Aorta (tissue), 5 donors: ENCODE measurements at regions not wholly inside any gene's neighbourhood (a gene's known extent, or its start where the extent isn't known, plus 50 kb on each side); places are given as distances from the start of the nearest gene placed in this dataset.

Experiments
- ATAC-seq: fragments of 200-7000 bp; cut with Tn5 transposase; one replicate; pipeline ENCODE4 v1.9.1; 2022; ENCODE audit warnings: moderate library complexity; ENCODE audit not compliant: low FRiP score
- DNase-seq, 2 donors: peaks; one replicate each; pipeline ENCODE4 v3.0.0-alpha.2; 2020
- H3K27ac ChIP-seq, 2 donors: one replicate each; pipeline ENCODE4 v1.5.1; 2013; ENCODE audit warnings: low read length in 2 of 2, mild to moderate bottlenecking in 2 of 2, moderate library complexity in 2 of 2, control low read depth in 1 of 2, inconsistent platforms in 1 of 2, low read depth in 1 of 2
- H3K27me3 ChIP-seq, 2 donors: one replicate each; pipeline ENCODE4 v1.6.1; 2013; ENCODE audit warnings: control low read depth in 1 of 2, low read length in 1 of 2, mild to moderate bottlenecking in 1 of 2, moderate library complexity in 1 of 2; ENCODE audit not compliant: insufficient read depth in 2 of 2, control insufficient read depth in 1 of 2
- H3K36me3 ChIP-seq, 2 donors: one replicate each; pipeline ENCODE4 v1.6.1; 2013; ENCODE audit warnings: control low read depth in 1 of 2, low read length in 1 of 2, mild to moderate bottlenecking in 1 of 2; ENCODE audit not compliant: insufficient read depth in 2 of 2, control insufficient read depth in 1 of 2
- H3K4me1 ChIP-seq, 2 donors: one replicate each; pipeline ENCODE4 v1.6.1; 2013; ENCODE audit warnings: low read length in 2 of 2, control low read depth in 1 of 2, mild to moderate bottlenecking in 1 of 2, moderate library complexity in 1 of 2; ENCODE audit not compliant: insufficient read depth in 2 of 2, control insufficient read depth in 1 of 2
- H3K4me3 ChIP-seq, 2 donors: one replicate each; pipeline ENCODE4 v1.5.1; 2013; ENCODE audit warnings: low read length in 2 of 2, control low read depth in 1 of 2, mild to moderate bottlenecking in 1 of 2
- H3K9me3 ChIP-seq: one replicate; pipeline ENCODE4 v1.6.1; 2013; ENCODE audit warnings: mild to moderate bottlenecking, low read length; ENCODE audit not compliant: control insufficient read depth
- WGBS, 2 donors: extraction: QIAGEN DNeasy Blood & Tissue Kit; methylation state at CpG; one replicate each; pipeline ENCODE4 v1.1.7; 2013; 5-methylcytosine and 5-hydroxymethylcytosine counted together
- intact Hi-C, 2 donors: fragments of 100-400 bp; cut with DNase I; formaldehyde crosslinking; loops; one replicate each; pipeline versions ENCODE4 v1.14.2 to v1.15.0; 2022
- donor health status: healthy with polysubstance abuse.
- donor health status: Bipolar disorder and iron deficiency.
- donor health status: DM: no; HTN: no; CAD: no.
- donor health status: DM: no; HTN: no; CAD: no.
- donor health status: DM: yes; HTN: yes; CAD: no.

GRCh38 chr18:2191180-2191790 is 380.0 kb downstream of the METTL4 start:
- Histone ChIP-seq H3K36me3 (no peaks in the 10 kb centered on the region), H3K27ac (no peak overlapping the region), H3K9me3 (no peaks in the 10 kb centered on the region), H3K4me1 (no peaks in the 10 kb centered on the region), H3K27me3 (peaks cover 0 to 2% of the 10 kb centered on the region in 2 donors), H3K4me3 (no peak overlapping the region)
- intact Hi-C loops, result no loop called here
- no peak for DNase-seq
- ATAC-seq, result no peak
- WGBS, 2 donors, result 63 to 71% methylated on average over 3 of the region's 3 CpGs

GRCh38 chr18:2192562-2192961 is 378.7 kb downstream of the METTL4 start:
- WGBS, 2 donors, result 72 to 86% methylated on average over 4 of the region's 4 CpGs
- intact Hi-C loops, result no loop called here
- no peak overlapping the region for H3K27ac ChIP-seq
- no peak overlapping the region for H3K4me3 ChIP-seq
- peaks cover 0 to 2% of the 10 kb centered on the region in 2 donors for H3K27me3 ChIP-seq
- DNase-seq (no peak), ATAC-seq (no peak)
- H3K36me3 ChIP-seq, result no peaks in the 10 kb centered on the region
- no peaks in the 10 kb centered on the region for H3K9me3 ChIP-seq
- no peaks in the 10 kb centered on the region for H3K4me1 ChIP-seq

- H3K4me3 ChIP-seq, result no peak overlapping the region
- intact Hi-C loops, result no loop called here
- 73 to 82% methylated on average over 4 of the region's 4 CpGs for WGBS, 2 donors
- no peak overlapping the region for H3K27ac ChIP-seq
- H3K9me3 ChIP-seq, result no peaks in the 10 kb centered on the region
- ATAC-seq (no peak), DNase-seq (no peak)
- H3K4me1 ChIP-seq, result no peaks in the 10 kb centered on the region
- no peaks in the 10 kb centered on the region for H3K27me3 ChIP-seq
- no peaks in the 10 kb centered on the region for H3K36me3 ChIP-seq
Measured at GRCh38 chr18:2197946-2198345, 373.4 kb downstream of the METTL4 start.

GRCh38 chr18:2199060-2199459 is 372.2 kb downstream of the METTL4 start:
- Histone ChIP-seq H3K9me3 (no peaks in the 10 kb centered on the region), H3K4me3 (no peak overlapping the region), H3K36me3 (no peaks in the 10 kb centered on the region), H3K27me3 (no peaks in the 10 kb centered on the region), H3K4me1 (no peaks in the 10 kb centered on the region), H3K27ac (no peak overlapping the region)
- intact Hi-C loops, result no loop called here
- WGBS, 2 donors, result 81 to 84% methylated on average over 2 of the region's 2 CpGs
- ATAC-seq (no peak), DNase-seq (no peak)

GRCh38 chr18:2201036-2201600 is 370.2 kb downstream of the METTL4 start:
- Histone ChIP-seq H3K4me3 (no peak overlapping the region), H3K27ac (no peak overlapping the region), H3K36me3 (no peaks in the 10 kb centered on the region), H3K4me1 (no peaks in the 10 kb centered on the region), H3K27me3 (no peaks in the 10 kb centered on the region), H3K9me3 (peaks cover 2% of the 10 kb centered on the region)
- intact Hi-C loops, result no loop called here
- DNase-seq, result no peak
- ATAC-seq, result no peak
- WGBS, 2 donors, result 76 to 82% methylated on average over 2 of the region's 2 CpGs

DNA sequence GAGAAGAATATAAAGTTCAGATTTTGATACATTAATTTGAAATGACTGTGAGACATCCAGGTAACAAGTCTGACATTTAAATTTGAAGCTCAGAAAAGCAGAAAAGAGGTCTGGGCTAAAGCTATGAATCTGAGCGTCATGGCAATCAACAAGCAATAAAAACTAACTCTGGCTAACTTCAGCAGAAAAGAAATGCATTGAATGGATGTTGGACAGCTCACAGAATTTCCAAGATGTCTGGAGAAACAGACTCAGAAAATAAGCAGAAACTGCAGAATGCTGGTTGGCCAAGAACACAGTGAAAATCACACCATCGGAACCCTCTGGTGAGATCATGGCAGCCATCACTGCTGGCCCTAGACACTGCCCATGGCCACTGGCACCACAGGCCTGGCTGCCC is 366.6 kb downstream of the METTL4 start:
- DNase-seq (no peak), ATAC-seq (no peak)
- Histone ChIP-seq H3K4me1 (no peaks in the 10 kb centered on the region), H3K36me3 (no peaks in the 10 kb centered on the region), H3K4me3 (no peak overlapping the region), H3K9me3 (peaks cover 3% of the 10 kb centered on the region), H3K27me3 (no peaks in the 10 kb centered on the region), H3K27ac (no peak overlapping the region)
- 55 to 80% methylated on average over 2 of the region's 2 CpGs for WGBS, 2 donors
- intact Hi-C loops, result no loop called here

DNA sequence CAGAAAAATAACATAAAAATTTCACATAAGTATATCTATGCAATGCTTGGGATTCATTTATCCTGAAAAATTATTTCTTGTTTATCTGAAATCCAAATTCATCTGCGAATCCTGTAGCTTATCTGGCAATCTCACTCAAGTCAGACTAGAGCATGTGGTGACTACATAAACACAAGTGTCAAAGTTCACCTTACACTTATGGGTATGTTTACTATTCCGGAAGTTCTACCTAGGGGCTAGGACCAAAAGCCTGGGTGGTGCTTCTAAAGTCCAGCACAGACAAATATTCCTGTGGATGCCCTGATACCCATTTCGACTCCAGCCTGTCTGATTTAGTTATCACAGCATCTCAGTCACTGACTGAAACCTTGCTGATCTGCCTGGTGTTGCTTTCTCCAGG is 364.0 kb downstream of the METTL4 start:
- DNase-seq, result no peak
- H3K4me1 ChIP-seq, result no peaks in the 10 kb centered on the region
- H3K27ac ChIP-seq, result no peak overlapping the region
- 61 to 68% methylated on average over 3 of the region's 3 CpGs for WGBS, 2 donors
- H3K27me3 ChIP-seq, result no peaks in the 10 kb centered on the region
- no peak overlapping the region for H3K4me3 ChIP-seq
- H3K36me3 ChIP-seq, result no peaks in the 10 kb centered on the region
- peaks cover 3% of the 10 kb centered on the region for H3K9me3 ChIP-seq
- no peak for ATAC-seq
- intact Hi-C loops, result no loop called here

DNA sequence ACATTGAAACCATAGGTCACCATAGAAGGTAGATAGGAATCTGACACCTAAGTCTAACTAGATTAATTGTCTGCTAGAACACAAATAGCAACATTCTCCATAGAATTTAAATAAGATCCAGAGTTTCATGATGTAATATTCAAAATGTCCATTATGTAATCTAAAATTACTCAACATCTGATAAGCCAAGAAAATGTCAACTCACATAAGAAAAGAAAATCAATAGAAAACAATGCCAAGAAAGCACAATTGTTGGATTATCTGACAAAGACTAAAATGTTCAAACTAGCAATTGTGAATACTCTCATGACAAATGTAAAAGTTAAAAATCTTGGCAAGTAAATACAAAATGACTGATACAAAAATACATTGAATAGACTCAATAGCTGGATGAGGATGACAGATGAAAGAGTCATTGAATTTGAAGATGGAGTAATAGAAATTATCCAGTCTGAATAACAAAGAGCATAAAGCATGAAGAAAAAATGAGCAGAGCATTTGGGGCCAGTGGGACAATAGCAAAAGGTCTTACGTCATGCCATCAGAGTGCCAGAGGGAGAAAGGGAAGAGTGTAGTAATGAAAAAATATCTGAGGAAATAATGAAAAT is 358.6 kb downstream of the METTL4 start:
- H3K9me3 ChIP-seq, result no peaks in the 10 kb centered on the region
- no peak for ATAC-seq
- no peak for DNase-seq
- no peaks in the 10 kb centered on the region for H3K27me3 ChIP-seq
- intact Hi-C loops, result no loop called here
- no peak overlapping the region for H3K4me3 ChIP-seq
- no peak overlapping the region for H3K27ac ChIP-seq
- WGBS, 2 donors, result 81 to 92% methylated on average over 1 of the region's 1 CpG
- no peaks in the 10 kb centered on the region for H3K36me3 ChIP-seq
- H3K4me1 ChIP-seq, result no peaks in the 10 kb centered on the region

- intact Hi-C loops, result no loop called here
- 86 to 87% methylated on average over 2 of the region's 2 CpGs for WGBS, 2 donors
- no peak overlapping the region for H3K4me3 ChIP-seq
- H3K4me1 ChIP-seq, result no peaks in the 10 kb centered on the region
- H3K27ac ChIP-seq, result no peak overlapping the region
- H3K9me3 ChIP-seq, result no peaks in the 10 kb centered on the region
- no peaks in the 10 kb centered on the region for H3K36me3 ChIP-seq
- ATAC-seq, result no peak
- H3K27me3 ChIP-seq, result no peaks in the 10 kb centered on the region
- no peak for DNase-seq
Measured at GRCh38 chr18:2213905-2214304, 357.4 kb downstream of the METTL4 start.
